CD4-positive, CD25-positive, alpha-beta regulatory T cell (primary cell): ENCODE measurements at regions not wholly inside any gene's neighbourhood (a gene's known extent, or its start where the extent isn't known, plus 50 kb on each side); places are given as distances from the start of the nearest gene placed in this dataset.

Source experiments
- ATAC-seq, 2 donors: fragments of 150-1000 bp; cut with Tn5 transposase; one replicate each; pipeline ENCODE4 v1.10.0; 2021; ENCODE audit warnings: low read depth in 2 of 2, moderate number of reproducible peaks in 2 of 2, moderate library complexity in 1 of 2
- DNase-seq, 3 donors: peaks; one replicate each; pipeline versions ENCODE4 v3.0.0 to v3.0.0-alpha.2; 2012 to 2022; ENCODE audit warnings: mixed read lengths in 1 of 3
- H3K27ac ChIP-seq: one replicate; pipeline ENCODE4 v1.7.0; 2013; ENCODE audit warnings: mild to moderate bottlenecking, low read length; ENCODE audit not compliant: insufficient read depth, poor library complexity, severe bottlenecking
- H3K27me3 ChIP-seq: one replicate; pipeline ENCODE4 v1.7.0; 2013; ENCODE audit warnings: low read length; ENCODE audit not compliant: control insufficient read depth, insufficient read depth
- H3K36me3 ChIP-seq: one replicate; pipeline ENCODE4 v1.7.0; 2013; ENCODE audit warnings: mild to moderate bottlenecking, low read length, moderate library complexity; ENCODE audit not compliant: control insufficient read depth, insufficient read depth
- H3K4me1 ChIP-seq: 2 replicates; pipeline ENCODE4 v1.7.0; 2013; ENCODE audit warnings: mild to moderate bottlenecking, low read length; ENCODE audit not compliant: insufficient read depth, control insufficient read depth, poor library complexity, severe bottlenecking
- H3K4me3 ChIP-seq: one replicate; pipeline ENCODE4 v1.7.0; 2013; ENCODE audit warnings: low read depth, mild to moderate bottlenecking, low read length, moderate library complexity
- H3K9me3 ChIP-seq, 2 experiments: 1 replicate in 1 of 2; 2 replicates in 1 of 2; pipeline ENCODE4 v1.7.0; 2013; ENCODE audit warnings: low read length in 2 of 2, mild to moderate bottlenecking in 1 of 2, moderate library complexity in 1 of 2; ENCODE audit not compliant: control insufficient read depth in 2 of 2
- H3K27ac Mint-ChIP-seq, 3 donors: one replicate each; pipeline ENCODE4 v1.8.0; 2020 to 2022; ENCODE audit warnings: mild to moderate bottlenecking in 3 of 3, mixed read lengths in 3 of 3, moderate library complexity in 2 of 3
- H3K27me3 Mint-ChIP-seq: one replicate; pipeline ENCODE4 v1.8.0; 2022; ENCODE audit warnings: mild to moderate bottlenecking, mixed read lengths
- H3K36me3 Mint-ChIP-seq: one replicate; pipeline ENCODE4 v1.8.0; 2020; ENCODE audit warnings: mixed read lengths
- H3K4me1 Mint-ChIP-seq, 4 donors: one replicate each; pipeline ENCODE4 v1.8.0; 2020 to 2022; ENCODE audit warnings: mixed read lengths in 4 of 4, mild to moderate bottlenecking in 1 of 4
- H3K4me3 Mint-ChIP-seq, 4 donors: one replicate each; pipeline ENCODE4 v1.8.0; 2020 to 2022; ENCODE audit warnings: mild to moderate bottlenecking in 4 of 4, mixed read lengths in 4 of 4, moderate library complexity in 3 of 4
- H3K9me3 Mint-ChIP-seq, 7 donors: one replicate each; pipeline ENCODE4 v1.8.0; 2020 to 2022; ENCODE audit warnings: mixed read lengths in 7 of 7, mild to moderate bottlenecking in 3 of 7, moderate library complexity in 2 of 7

GRCh38 chr16:86844695-86845094 lies 266.3 kb downstream of the FOXL1 start:
- no peak overlapping the region for H3K27ac ChIP-seq
- no peaks in the 10 kb centered on the region for H3K27me3 ChIP-seq
- H3K4me1 ChIP-seq: no peaks in the 10 kb centered on the region
- H3K36me3 Mint-ChIP-seq: no peaks in the 10 kb centered on the region
- H3K4me3 ChIP-seq: no peak overlapping the region
- H3K4me1 Mint-ChIP-seq: no peaks in the 10 kb centered on the region
- no peaks in the 10 kb centered on the region for H3K27me3 Mint-ChIP-seq
- DNase-seq (no peak), ATAC-seq (no peak)
- peaks cover 0 to 1% (median 0%) of the 10 kb centered on the region in 7 donors for H3K9me3 Mint-ChIP-seq
- no peaks in the 10 kb centered on the region for H3K9me3 ChIP-seq
- H3K36me3 ChIP-seq: no peaks in the 10 kb centered on the region
- H3K4me3 Mint-ChIP-seq: no peak overlapping the region
- H3K27ac Mint-ChIP-seq: no peak overlapping the region

- Histone ChIP-seq H3K4me3 (no peak overlapping the region), H3K4me1 (no peaks in the 10 kb centered on the region), H3K27me3 (no peaks in the 10 kb centered on the region), H3K9me3 (no peaks in the 10 kb centered on the region), H3K36me3 (no peaks in the 10 kb centered on the region), H3K27ac (no peak overlapping the region)
- Mint-ChIP-seq H3K36me3 (no peaks in the 10 kb centered on the region), H3K27ac (no peak overlapping the region), H3K9me3 (peaks cover 0 to 1% (median 0%) of the 10 kb centered on the region in 7 donors), H3K4me3 (no peak overlapping the region), H3K27me3 (no peaks in the 10 kb centered on the region), H3K4me1 (no peaks in the 10 kb centered on the region)
- ATAC-seq: no peak
- DNase-seq: no peak
These were observed 267.8 kb downstream of the FOXL1 start for GRCh38 chr16:86846136-86846535.

- H3K36me3 ChIP-seq: no peaks in the 10 kb centered on the region
- no peaks in the 10 kb centered on the region for H3K4me1 ChIP-seq
- no peaks in the 10 kb centered on the region for H3K27me3 ChIP-seq
- no peaks in the 10 kb centered on the region for H3K9me3 ChIP-seq
- no peak overlapping the region for H3K27ac ChIP-seq
- Mint-ChIP-seq H3K4me3 (no peak overlapping the region), H3K27ac (no peak overlapping the region), H3K27me3 (no peaks in the 10 kb centered on the region), H3K9me3 (peaks cover 0 to 2% (median 0%) of the 10 kb centered on the region in 7 donors), H3K4me1 (no peaks in the 10 kb centered on the region), H3K36me3 (no peaks in the 10 kb centered on the region)
- no peak for ATAC-seq
- no peak overlapping the region for H3K4me3 ChIP-seq
- no peak for DNase-seq
These were observed 270.5 kb downstream of the FOXL1 start for GRCh38 chr16:86848821-86849220.

- Mint-ChIP-seq H3K36me3 (no peaks in the 10 kb centered on the region), H3K4me1 (no peaks in the 10 kb centered on the region), H3K4me3 (no peak overlapping the region), H3K9me3 (peaks cover 0 to 4% (median 0%) of the 10 kb centered on the region in 7 donors), H3K27me3 (no peaks in the 10 kb centered on the region), H3K27ac (no peak overlapping the region)
- DNase-seq (no peak), ATAC-seq (no peak)
- no peak overlapping the region for H3K4me3 ChIP-seq
- H3K36me3 ChIP-seq: no peaks in the 10 kb centered on the region
- H3K4me1 ChIP-seq: no peaks in the 10 kb centered on the region
- H3K27me3 ChIP-seq: no peaks in the 10 kb centered on the region
- H3K27ac ChIP-seq: no peak overlapping the region
- no peaks in the 10 kb centered on the region for H3K9me3 ChIP-seq
These were observed 272.3 kb downstream of the FOXL1 start for GRCh38 chr16:86850670-86851069.

GRCh38 chr16:86852135-86852534 lies 273.8 kb downstream of the FOXL1 start:
- no peaks in the 10 kb centered on the region for H3K27me3 Mint-ChIP-seq

GRCh38 chr16:86854058-86854621 lies 275.8 kb downstream of the FOXL1 start:
- Mint-ChIP-seq H3K36me3 (no peaks in the 10 kb centered on the region), H3K4me1 (no peaks in the 10 kb centered on the region), H3K4me3 (no peak overlapping the region), H3K27me3 (no peaks in the 10 kb centered on the region), H3K9me3 (peaks cover 0 to 4% (median 0%) of the 10 kb centered on the region in 7 donors), H3K27ac (no peak overlapping the region)
- H3K9me3 ChIP-seq: no peaks in the 10 kb centered on the region
- H3K27me3 ChIP-seq: no peaks in the 10 kb centered on the region
- H3K4me1 ChIP-seq: no peaks in the 10 kb centered on the region
- no peak overlapping the region for H3K4me3 ChIP-seq
- H3K36me3 ChIP-seq: no peaks in the 10 kb centered on the region
- DNase-seq: no peak
- ATAC-seq: no peak
- no peak overlapping the region for H3K27ac ChIP-seq

More at GRCh38 chr16:86852135-86852534, 273.8 kb downstream of the FOXL1 start:
- H3K9me3 ChIP-seq: no peaks in the 10 kb centered on the region
- H3K36me3 ChIP-seq: no peaks in the 10 kb centered on the region
- H3K4me3 ChIP-seq: no peak overlapping the region
- H3K4me1 ChIP-seq: no peaks in the 10 kb centered on the region
- no peak overlapping the region for H3K27ac ChIP-seq
- DNase-seq (no peak), ATAC-seq (no peak)
- H3K27me3 ChIP-seq: no peaks in the 10 kb centered on the region
- Mint-ChIP-seq H3K4me3 (no peak overlapping the region), H3K36me3 (no peaks in the 10 kb centered on the region), H3K9me3 (peaks cover 0 to 4% (median 0%) of the 10 kb centered on the region in 7 donors), H3K27ac (no peak overlapping the region), H3K4me1 (no peaks in the 10 kb centered on the region)

- no peak overlapping the region for H3K27ac ChIP-seq
- Mint-ChIP-seq H3K27me3 (no peaks in the 10 kb centered on the region), H3K4me1 (no peaks in the 10 kb centered on the region), H3K36me3 (no peaks in the 10 kb centered on the region), H3K27ac (no peak overlapping the region), H3K4me3 (no peak overlapping the region), H3K9me3 (peaks cover 0 to 4% (median 0%) of the 10 kb centered on the region in 7 donors)
- no peak overlapping the region for H3K4me3 ChIP-seq
- DNase-seq (no peak), ATAC-seq (no peak)
- H3K9me3 ChIP-seq: no peaks in the 10 kb centered on the region
- H3K27me3 ChIP-seq: no peaks in the 10 kb centered on the region
- H3K36me3 ChIP-seq: no peaks in the 10 kb centered on the region
- no peaks in the 10 kb centered on the region for H3K4me1 ChIP-seq
These were observed 276.4 kb downstream of the FOXL1 start for GRCh38 chr16:86854626-86855294.
